Ectodermal cell (in vitro differentiated cells): ENCODE measurements at regions not wholly inside any gene's neighbourhood (a gene's known extent, or its start where the extent isn't known, plus 50 kb on each side); places are given as distances from the start of the nearest gene placed in this dataset.
A peak's percentile ranks its signal among the peaks of the same experiment; 100 is the strongest.

Experiments
- H3K27ac ChIP-seq: 2 replicates; pipeline ENCODE4 v1.7.0; 2013; ENCODE audit warnings: mild to moderate bottlenecking, low read depth, low read length; ENCODE audit not compliant: insufficient read depth, poor library complexity, severe bottlenecking
- H3K27me3 ChIP-seq: 2 replicates; pipeline ENCODE4 v1.7.0; 2013; ENCODE audit warnings: mild to moderate bottlenecking, low read length; ENCODE audit not compliant: insufficient read depth, control insufficient read depth, poor library complexity, severe bottlenecking
- H3K36me3 ChIP-seq: one replicate; pipeline ENCODE4 v1.7.0; 2013; ENCODE audit warnings: low read length; ENCODE audit not compliant: control insufficient read depth, insufficient read depth
- H3K4me1 ChIP-seq: one replicate; pipeline ENCODE4 v1.7.0; 2013; ENCODE audit warnings: low read length; ENCODE audit not compliant: control insufficient read depth, insufficient read depth
- H3K4me3 ChIP-seq: 2 replicates; pipeline ENCODE4 v1.7.0; 2013; ENCODE audit warnings: low read depth, low read length, control low read depth; ENCODE audit not compliant: insufficient read depth
- H3K9me3 ChIP-seq: 2 replicates; pipeline ENCODE4 v1.7.0; 2013; ENCODE audit warnings: mild to moderate bottlenecking, low read length, moderate library complexity; ENCODE audit not compliant: control insufficient read depth
- WGBS, 2 experiments: methylation state at CpG; one replicate each; pipeline ENCODE4 v1.1.7; 2013; ENCODE audit warnings: missing lambda C conversion rate in 2 of 2; 5-methylcytosine and 5-hydroxymethylcytosine counted together

DNA sequence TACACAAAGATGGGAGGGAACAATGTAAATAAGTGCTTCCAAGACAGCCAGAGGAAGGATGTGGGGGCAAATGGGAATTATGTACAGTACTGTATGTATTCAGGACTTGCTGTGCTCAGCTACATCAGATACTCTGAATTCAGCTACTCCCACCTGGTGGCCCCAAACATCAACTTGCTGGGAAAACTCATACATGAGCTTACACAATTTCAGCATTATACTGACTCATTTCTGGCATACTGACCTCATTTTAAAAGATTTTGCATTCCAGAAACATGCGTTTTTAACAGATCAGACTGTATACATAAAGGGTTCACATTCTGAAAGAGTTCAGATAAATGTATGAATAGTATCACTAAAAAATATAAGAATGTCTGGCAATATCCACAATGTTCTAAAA is 59.7 kb downstream of the GPX5 start:
- no peaks in the 10 kb centered on the region for H3K36me3 ChIP-seq
- 88 to 100% methylated on average over 1 of the region's 1 CpG for WGBS, 2 experiments
- peaks cover 10% of the 10 kb centered on the region for H3K4me1 ChIP-seq
- no peaks in the 10 kb centered on the region for H3K9me3 ChIP-seq
- peaks cover 3% of the 10 kb centered on the region for H3K27me3 ChIP-seq
- H3K27ac ChIP-seq = no peak overlapping the region
- no peak overlapping the region for H3K4me3 ChIP-seq

DNA sequence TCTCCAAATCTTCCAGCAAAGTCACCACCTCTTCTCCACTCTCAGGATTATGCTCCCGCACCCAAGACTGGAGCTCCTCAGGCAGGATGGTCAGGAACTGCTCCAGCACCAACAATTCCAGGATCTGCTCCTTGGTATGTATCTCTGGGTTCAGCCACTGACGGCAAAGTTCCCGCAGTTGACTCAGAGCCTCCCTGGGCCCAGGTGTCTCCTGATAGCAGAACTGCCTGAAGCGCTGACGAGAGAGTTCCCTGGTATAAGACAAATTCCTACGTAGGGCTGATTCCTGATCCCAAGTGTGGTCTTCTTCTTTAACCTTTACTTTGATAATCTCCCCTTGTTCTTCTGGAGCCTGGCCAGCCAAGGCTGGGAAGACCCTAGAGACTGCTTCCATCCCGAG is 60.6 kb downstream of the GPX5 start:
- Histone ChIP-seq H3K27ac (no peak overlapping the region), H3K4me3 (peak overlapping the region; percentile 68), H3K27me3 (peaks cover 13% of the 10 kb centered on the region), H3K9me3 (no peaks in the 10 kb centered on the region), H3K36me3 (no peaks in the 10 kb centered on the region), H3K4me1 (peaks cover 10% of the 10 kb centered on the region)
- 55 to 59% methylated on average over 7 of the region's 7 CpGs for WGBS, 2 experiments

DNA sequence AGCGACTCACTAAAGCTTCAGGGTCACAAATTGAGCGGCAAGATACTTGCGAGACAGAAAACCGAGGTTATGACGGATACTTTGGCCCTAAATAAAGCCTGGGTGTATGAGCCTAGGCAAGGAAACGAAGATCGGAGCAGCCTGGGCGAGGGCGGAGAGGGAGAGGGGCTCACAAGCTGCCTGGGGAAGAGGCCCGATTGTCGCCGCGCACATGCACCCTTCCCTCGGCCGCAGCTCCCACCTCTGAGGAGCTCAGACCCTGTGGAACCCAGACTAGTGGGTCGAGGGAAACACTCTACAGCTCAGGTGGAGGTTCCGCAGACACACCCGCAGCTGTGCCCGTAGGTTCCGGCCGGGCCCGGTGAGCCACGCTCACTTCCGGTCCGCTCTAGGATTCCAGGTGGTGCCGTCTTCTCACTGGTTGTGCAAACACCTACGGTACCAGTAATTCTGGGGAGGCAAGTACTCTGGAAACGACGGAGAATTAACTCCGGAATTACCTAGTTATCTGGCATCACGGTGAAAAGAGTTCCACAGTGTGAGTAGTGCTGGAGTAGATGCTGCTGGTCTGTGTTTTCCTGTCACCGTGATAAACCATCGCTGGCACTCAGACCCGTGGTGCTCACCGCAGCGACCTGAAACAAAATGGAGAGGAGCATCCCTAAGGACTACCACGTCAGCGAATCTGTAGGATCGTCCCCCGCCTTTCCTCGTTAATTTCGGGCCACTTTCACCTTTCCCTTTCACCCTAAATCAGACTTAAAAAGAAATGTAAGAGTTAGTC is 61.5 kb downstream of the GPX5 start:
- WGBS, 2 experiments = 0 to 1% methylated on average over 42 of the region's 42 CpGs

DNA sequence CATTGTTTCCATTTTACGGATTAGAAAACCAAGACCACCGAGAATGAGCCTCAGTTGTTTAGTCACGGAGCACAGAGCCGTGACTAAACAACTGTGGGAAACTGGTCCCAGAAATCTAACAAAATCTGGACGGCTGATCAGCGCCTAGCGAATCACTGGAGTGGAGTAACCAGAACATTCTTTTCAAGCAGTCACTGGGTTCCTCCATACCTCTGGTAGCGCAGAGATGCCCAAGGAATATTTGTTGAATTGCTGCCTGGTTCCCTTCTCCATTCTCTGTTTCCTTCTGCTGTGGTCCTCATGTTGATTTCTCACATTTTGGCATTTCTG is 62.0 kb downstream of the GPX5 start:
- 6 to 8% methylated on average over 8 of the region's 8 CpGs for WGBS, 2 experiments
- no peak overlapping the region for H3K27ac ChIP-seq
- peak overlapping the region; percentile 68 for H3K4me3 ChIP-seq

More for the DNA sequence above, 61.5 kb downstream of the GPX5 start:
- no peaks in the 10 kb centered on the region for H3K9me3 ChIP-seq
- peaks cover 10% of the 10 kb centered on the region for H3K4me1 ChIP-seq
- no peaks in the 10 kb centered on the region for H3K36me3 ChIP-seq
- H3K27me3 ChIP-seq = peaks cover 13% of the 10 kb centered on the region
- peak overlapping the region; percentile 68 for H3K4me3 ChIP-seq
- no peak overlapping the region for H3K27ac ChIP-seq

DNA sequence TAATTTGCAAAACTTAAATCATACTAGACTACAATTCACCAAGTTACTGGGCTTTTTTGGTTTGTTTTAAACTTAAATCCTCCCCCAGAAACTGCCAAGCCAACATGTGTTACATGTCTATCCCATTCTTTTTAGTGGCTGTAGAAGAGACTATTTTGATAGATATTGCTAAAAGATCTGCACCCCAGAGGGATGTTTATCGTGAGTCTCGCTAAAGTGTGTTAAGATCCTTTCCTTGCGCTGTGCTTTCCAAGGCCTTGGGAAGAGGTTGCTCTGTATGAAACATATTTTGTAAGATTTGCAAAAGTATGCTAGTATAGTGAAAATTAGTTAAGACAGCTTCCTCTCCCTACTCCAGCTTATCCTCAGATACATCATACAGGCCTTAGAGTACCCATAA is 63.0 kb downstream of the GPX5 start:
- Histone ChIP-seq H3K27ac (no peak overlapping the region), H3K27me3 (peaks cover 13% of the 10 kb centered on the region), H3K9me3 (no peaks in the 10 kb centered on the region), H3K4me1 (peaks cover 10% of the 10 kb centered on the region), H3K4me3 (peak overlapping the region; percentile 48), H3K36me3 (no peaks in the 10 kb centered on the region)
- 93 to 100% methylated on average over 3 of the region's 3 CpGs for WGBS, 2 experiments

More for the DNA sequence above, 62.0 kb downstream of the GPX5 start:
- Histone ChIP-seq H3K4me1 (peaks cover 10% of the 10 kb centered on the region), H3K27me3 (peaks cover 13% of the 10 kb centered on the region), H3K9me3 (no peaks in the 10 kb centered on the region), H3K36me3 (no peaks in the 10 kb centered on the region)

DNA sequence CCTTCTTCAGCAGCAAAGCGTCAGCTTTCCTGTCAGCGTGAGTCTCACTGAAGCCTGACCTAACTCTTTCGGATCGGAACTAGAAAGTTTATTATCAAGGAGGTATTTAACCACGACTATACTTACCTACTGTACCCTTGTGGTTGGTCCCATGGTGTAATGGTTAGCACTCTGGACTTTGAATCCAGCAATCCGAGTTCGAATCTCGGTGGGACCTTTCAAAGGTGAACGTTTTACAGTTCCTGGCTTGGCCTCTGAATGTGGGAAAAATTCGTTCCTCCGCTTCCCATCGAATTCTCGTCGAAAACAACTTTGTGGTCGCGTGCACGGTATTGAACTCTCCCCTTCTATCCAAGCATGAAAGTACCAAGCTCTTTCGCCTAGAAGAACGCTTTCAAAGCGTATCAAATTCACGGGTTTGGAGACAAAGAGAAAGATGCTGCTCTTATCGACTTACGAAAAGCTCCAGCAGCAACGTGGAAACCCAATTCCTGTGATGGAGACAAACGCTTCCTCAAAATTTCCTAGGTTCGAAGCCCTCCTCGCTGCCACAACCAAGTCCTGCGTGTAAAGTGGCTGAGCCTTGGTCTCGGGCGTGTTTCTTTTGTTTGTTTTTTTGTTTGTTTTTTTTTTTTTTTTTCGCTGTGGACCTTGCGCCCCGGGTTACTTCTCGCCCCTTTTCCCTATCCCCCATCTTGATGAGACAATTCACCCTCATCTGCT is 63.7 kb downstream of the GPX5 start:
- H3K4me3 ChIP-seq = peak overlapping the region; percentile 48
- H3K4me1 ChIP-seq = peaks cover 10% of the 10 kb centered on the region
- H3K9me3 ChIP-seq = no peaks in the 10 kb centered on the region
- H3K27me3 ChIP-seq = peaks cover 13% of the 10 kb centered on the region
- WGBS, 2 experiments = 1 to 2% methylated on average over 31 to 33 of the region's 34 CpGs
- H3K36me3 ChIP-seq = no peaks in the 10 kb centered on the region
- H3K27ac ChIP-seq = no peak overlapping the region

DNA sequence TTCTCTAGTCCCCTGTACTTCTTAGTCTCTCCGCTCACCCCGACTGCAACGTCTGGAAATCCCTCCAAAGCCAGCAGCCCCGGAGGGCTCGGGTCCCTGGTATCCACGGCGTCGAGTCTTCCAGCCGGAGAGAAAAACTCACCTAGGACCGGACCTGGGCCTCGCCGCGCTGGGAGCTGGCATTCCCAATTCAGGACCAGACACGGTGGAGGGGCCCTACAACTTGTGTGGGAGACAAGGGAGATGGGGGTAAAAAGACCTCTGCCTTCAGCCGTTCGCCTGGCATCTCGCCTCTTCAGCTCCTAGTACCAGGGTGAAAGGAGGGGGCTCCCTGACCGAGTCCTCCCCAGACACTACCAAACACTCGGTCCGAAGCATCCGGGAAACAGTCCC is 64.3 kb downstream of the GPX5 start:
- no peak overlapping the region for H3K27ac ChIP-seq

DNA sequence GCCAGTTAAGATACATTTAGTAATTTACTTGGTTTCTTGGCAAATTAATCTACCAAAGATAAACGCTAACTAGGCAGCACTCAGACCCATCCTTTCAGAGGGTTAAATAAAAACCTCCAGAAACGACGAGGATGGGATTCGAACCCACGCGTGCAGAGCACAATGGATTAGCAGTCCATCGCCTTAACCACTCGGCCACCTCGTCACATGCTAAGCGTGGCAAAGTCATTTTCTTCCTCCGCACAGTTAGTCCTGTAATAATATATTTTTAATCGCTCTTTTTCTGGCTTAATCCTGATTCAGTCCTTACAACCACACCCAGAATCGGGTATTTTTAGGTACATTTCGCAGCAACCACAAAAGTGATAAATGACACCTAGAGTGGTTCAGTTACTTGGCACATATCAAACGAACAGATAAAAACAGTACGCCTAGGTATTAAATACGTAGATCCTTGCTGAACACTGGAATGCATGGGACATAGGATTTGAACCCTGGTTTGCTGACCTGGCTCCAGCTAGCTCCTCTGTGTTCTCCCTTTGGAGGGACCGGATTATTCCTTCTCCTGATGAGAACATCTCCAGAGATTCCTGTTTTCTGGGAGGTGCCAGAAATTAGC is 71.6 kb downstream of the GPX5 start:
- 3% methylated on average over 18 of the region's 18 CpGs for WGBS, 2 experiments
- Histone ChIP-seq H3K27ac (no peak overlapping the region), H3K36me3 (no peaks in the 10 kb centered on the region), H3K4me3 (peak overlapping the region; percentile 38), H3K4me1 (no peaks in the 10 kb centered on the region), H3K27me3 (peaks cover 4% of the 10 kb centered on the region), H3K9me3 (no peaks in the 10 kb centered on the region)

More for the DNA sequence above, 64.3 kb downstream of the GPX5 start:
- peaks cover 10% of the 10 kb centered on the region for H3K4me1 ChIP-seq
- H3K4me3 ChIP-seq = peak overlapping the region; percentile 48
- 5 to 7% methylated on average over 20 to 21 of the region's 21 CpGs for WGBS, 2 experiments
- no peaks in the 10 kb centered on the region for H3K9me3 ChIP-seq
- H3K36me3 ChIP-seq = no peaks in the 10 kb centered on the region
- peaks cover 13% of the 10 kb centered on the region for H3K27me3 ChIP-seq

DNA sequence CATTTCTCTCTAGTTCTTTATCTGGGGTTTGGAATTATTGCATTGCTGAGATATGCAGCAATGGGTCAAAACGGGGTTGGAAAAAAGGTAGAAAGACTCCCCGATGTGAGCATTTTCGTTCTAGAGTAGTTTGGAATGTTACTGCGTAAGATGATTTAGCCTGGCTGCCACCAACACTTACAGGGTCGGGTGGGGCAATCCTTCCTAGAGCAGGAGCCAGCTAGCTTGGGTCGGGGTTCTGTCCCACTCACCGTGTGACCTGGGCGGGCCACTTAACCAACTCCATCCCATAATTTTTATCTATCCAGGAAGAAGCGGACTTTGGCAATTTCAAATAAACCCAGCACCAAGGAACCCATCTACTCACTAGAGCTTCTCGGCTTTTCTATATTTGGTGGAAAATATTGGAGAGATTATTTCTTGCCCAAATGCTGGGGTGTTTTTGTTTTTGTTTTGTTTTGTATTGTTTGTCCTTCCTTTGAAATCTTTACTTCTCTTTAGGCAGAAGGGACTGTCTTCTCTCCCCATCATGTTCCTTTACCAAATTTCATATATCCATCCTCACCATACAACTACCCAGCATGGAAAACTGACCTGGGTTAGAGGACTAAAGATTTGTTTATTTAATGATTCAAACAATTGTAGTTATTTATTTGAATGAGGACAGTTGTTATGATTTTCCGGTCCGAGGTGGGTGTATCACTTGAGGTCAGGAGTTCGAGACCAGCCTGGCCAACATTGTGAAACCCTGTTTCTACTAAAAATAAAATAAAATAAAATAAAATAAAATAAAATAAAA is 72.4 kb downstream of the GPX5 start:
- Histone ChIP-seq H3K27ac (no peak overlapping the region), H3K27me3 (peaks cover 4% of the 10 kb centered on the region), H3K4me1 (no peaks in the 10 kb centered on the region), H3K9me3 (no peaks in the 10 kb centered on the region), H3K4me3 (peak overlapping the region; percentile 38), H3K36me3 (no peaks in the 10 kb centered on the region)
- 23 to 26% methylated on average over 11 to 12 of the region's 13 CpGs for WGBS, 2 experiments
